ENCODE measurements at regions not wholly inside any gene's neighbourhood (a gene's known extent, or its start where the extent isn't known, plus 50 kb on each side); places are given as distances from the start of the nearest gene placed in this dataset.
"Not testable (repeated sequence)": the region's sequence is repeated elsewhere in the genome, so short reads cannot be mapped to it uniquely, and the experiment has no call there.

GRCh38 chr9:29220596-29221251 is 1647.4 kb upstream of the C9orf72 start:
- DNase-seq (ENCODE audit: low spot score), result no peak

- no peak for DNase-seq (ENCODE audit: low spot score)
Observed at GRCh38 chr9:29228558-29228957, 1655.3 kb upstream of the C9orf72 start.

- no peak for DNase-seq (ENCODE audit: low spot score)
Observed at GRCh38 chr9:29230931-29231330, 1657.7 kb upstream of the C9orf72 start.

GRCh38 chr9:29233193-29233592 is 1659.9 kb upstream of the C9orf72 start:
- DNase-seq (ENCODE audit: low spot score), result no peak

- DNase-seq (ENCODE audit: low spot score), result no peak
Observed at GRCh38 chr9:29241320-29241719, 1668.0 kb upstream of the C9orf72 start.

GRCh38 chr9:29245351-29245750 is 1672.1 kb upstream of the C9orf72 start:
- no peak for DNase-seq (ENCODE audit: low spot score)

- not testable (repeated sequence) for DNase-seq (ENCODE audit: low spot score)
Observed at GRCh38 chr9:29270400-29270799, 1697.1 kb upstream of the C9orf72 start.

GRCh38 chr9:29282121-29282520 is 1708.8 kb upstream of the C9orf72 start:
- no peak for DNase-seq (ENCODE audit: low spot score)

GRCh38 chr9:29285818-29286217 is 1712.5 kb upstream of the C9orf72 start:
- no peak for DNase-seq (ENCODE audit: low spot score)

GRCh38 chr9:29289365-29289764 is 1716.1 kb upstream of the C9orf72 start:
- no peak for DNase-seq (ENCODE audit: low spot score)

GRCh38 chr9:29290516-29290915 is 1717.2 kb upstream of the C9orf72 start:
- no peak for DNase-seq (ENCODE audit: low spot score)

- DNase-seq (ENCODE audit: low spot score), result no peak
Observed at GRCh38 chr9:29297592-29297991, 1724.3 kb upstream of the C9orf72 start.

GRCh38 chr9:29311221-29311620 is 1737.9 kb upstream of the C9orf72 start:
- no peak for DNase-seq (ENCODE audit: low spot score)

- DNase-seq (ENCODE audit: low spot score), result no peak
Observed at GRCh38 chr9:29312327-29312726, 1739.0 kb upstream of the C9orf72 start.

- DNase-seq (ENCODE audit: low spot score), result no peak
Observed at GRCh38 chr9:29319736-29320513, 1746.6 kb upstream of the C9orf72 start.

- DNase-seq (ENCODE audit: low spot score), result no peak
Observed at GRCh38 chr9:29322240-29322639, 1749.0 kb upstream of the C9orf72 start.

- no peak for DNase-seq (ENCODE audit: low spot score)
Observed at GRCh38 chr9:29325894-29326293, 1752.6 kb upstream of the C9orf72 start.

- no peak for DNase-seq (ENCODE audit: low spot score)
Observed at GRCh38 chr9:29332789-29333188, 1759.5 kb upstream of the C9orf72 start.

GRCh38 chr9:29336281-29336680 is 1763.0 kb upstream of the C9orf72 start:
- no peak for DNase-seq (ENCODE audit: low spot score)

GRCh38 chr9:29339387-29339786 is 1766.1 kb upstream of the C9orf72 start:
- DNase-seq (ENCODE audit: low spot score), result no peak

GRCh38 chr9:29348999-29349398 is 1775.7 kb upstream of the C9orf72 start:
- DNase-seq (ENCODE audit: low spot score), result no peak

GRCh38 chr9:29389421-29389820 is 1816.1 kb upstream of the C9orf72 start:
- no peak for DNase-seq (ENCODE audit: low spot score)

- DNase-seq (ENCODE audit: low spot score), result no peak
Observed at GRCh38 chr9:29390859-29391258, 1817.6 kb upstream of the C9orf72 start.

- DNase-seq (ENCODE audit: low spot score), result no peak
Observed at GRCh38 chr9:29393064-29393463, 1819.8 kb upstream of the C9orf72 start.
